MCF 10A (cell line): ENCODE measurements at regions not wholly inside any gene's neighbourhood (a gene's known extent, or its start where the extent isn't known, plus 50 kb on each side); places are given as distances from the start of the nearest gene placed in this dataset.

Experiments
- BruUV-seq: library from RNA; stranded (reverse); fragments of 400-500 nt; replicated peaks from 2 replicates; lab custom pipeline; 2021; lab: Mats Ljungman, UMichigan
- CTCF ChIA-PET: fragments of 300-600 bp; sonication (Branson Sonifier 250); formaldehyde crosslinking; extraction: SDS; loops from one replicate; lab custom pipeline; 2021; ENCODE audit warnings: antibody characterized with exemption, inconsistent platforms; lab: Yijun Ruan, JAX
- POLR2A ChIA-PET: fragments of 300-600, 350-650 bp; sonication (Branson Sonifier 250); formaldehyde crosslinking; extraction: SDS; loops from one replicate; lab custom pipeline; 2020; ENCODE audit warnings: antibody characterized with exemption, inconsistent platforms; lab: Yijun Ruan, JAX
- DNase-seq: peaks from one replicate; pipeline ENCODE4 v3.0.0-alpha.2; 2018; ENCODE audit not compliant: unreplicated experiment
- H3K27ac Mint-ChIP-seq: one replicate; pipeline ENCODE4 v1.8.0; 2022; ENCODE audit warnings: mild to moderate bottlenecking, low read depth, mixed read lengths; ENCODE audit not compliant: unreplicated experiment
- H3K27me3 Mint-ChIP-seq: one replicate; pipeline ENCODE4 v1.8.0; 2022; ENCODE audit warnings: mixed read lengths; ENCODE audit not compliant: insufficient read depth, unreplicated experiment
- H3K36me3 Mint-ChIP-seq: one replicate; pipeline ENCODE4 v1.8.0; 2022; ENCODE audit warnings: mild to moderate bottlenecking, moderate library complexity, mixed read lengths; ENCODE audit not compliant: insufficient read depth, unreplicated experiment
- H3K4me1 Mint-ChIP-seq: one replicate; pipeline ENCODE4 v1.8.0; 2022; ENCODE audit warnings: mixed read lengths; ENCODE audit not compliant: insufficient read depth, unreplicated experiment
- H3K4me3 Mint-ChIP-seq: one replicate; pipeline ENCODE4 v1.8.0; 2022; ENCODE audit warnings: mild to moderate bottlenecking, moderate library complexity, mixed read lengths; ENCODE audit not compliant: unreplicated experiment
- H3K9me3 Mint-ChIP-seq: one replicate; pipeline ENCODE4 v1.8.0; 2022; ENCODE audit warnings: mixed read lengths; ENCODE audit not compliant: unreplicated experiment
- CTCF ChIP-seq: fragments of 200-600 bp; IDR thresholded peaks from one replicate; pipeline ENCODE4 v1.8.0; 2022; ENCODE audit warnings: antibody characterized with exemption, mild to moderate bottlenecking; ENCODE audit not compliant: unreplicated experiment
- intact Hi-C: fragments of 100-400 bp; cut with micrococcal nuclease; formaldehyde crosslinking; loops from 2 replicates; pipeline ENCODE4 v1.14.1; 2022

GRCh38 chr4:17057035-17057434 is 158.6 kb upstream of the LDB2 start:
- DNase-seq: no peak
- Mint-ChIP-seq H3K4me1 (peaks cover 12% of the 10 kb centered on the region), H3K36me3 (no peaks in the 10 kb centered on the region), H3K4me3 (no peak overlapping the region), H3K9me3 (no peaks in the 10 kb centered on the region), H3K27me3 (no peaks in the 10 kb centered on the region), H3K27ac (no peak overlapping the region)
- TF ChIP-seq CTCF: no peak
- POLR2A ChIA-PET: interaction anchor here (0.7 to 1.1 kb wide), 2 partner anchors 10 to 630 kb away, joined by 3 to 4 read pairs; no protein-coding TSS in a partner anchor
- intact Hi-C loops: no loop called here
- CTCF ChIA-PET: interaction anchor here (0.7 kb wide), 1 partner anchor 113 kb away, joined by 3 read pairs; no protein-coding TSS in a partner anchor
- BruUV-seq: no TSS peak

GRCh38 chr4:17055788-17056187 is 157.3 kb upstream of the LDB2 start:
- Mint-ChIP-seq H3K4me3 (no peak overlapping the region), H3K36me3 (no peaks in the 10 kb centered on the region), H3K27ac (no peak overlapping the region), H3K27me3 (no peaks in the 10 kb centered on the region), H3K4me1 (peaks cover 12% of the 10 kb centered on the region), H3K9me3 (no peaks in the 10 kb centered on the region)
- intact Hi-C loops: no loop called here
- peak; percentile 89 for DNase-seq
- no TSS peak for BruUV-seq
- POLR2A ChIA-PET: interaction anchor here (0.6 to 1.0 kb wide), 2 partner anchors 10 to 326 kb away, joined by 3 to 4 read pairs; no protein-coding TSS in a partner anchor
- CTCF ChIA-PET: interaction anchor here (1.1 kb wide), 1 partner anchor 24 kb away, joined by 3 read pairs; no protein-coding TSS in a partner anchor
- TF ChIP-seq CTCF: no peak

- H3K36me3 Mint-ChIP-seq: no peaks in the 10 kb centered on the region
- no TSS peak for BruUV-seq
- ChIA-PET POLR2A (interaction anchor here (1.1 kb wide), 1 partner anchor 10 kb away, joined by 4 read pairs; no protein-coding TSS in a partner anchor), CTCF (interaction anchor here (0.7 kb wide), 1 partner anchor 123 kb away, joined by 3 read pairs; no protein-coding TSS in a partner anchor)
- intact Hi-C loops: no loop called here
- H3K27ac Mint-ChIP-seq: no peak overlapping the region
- no peak for TF ChIP-seq CTCF
- DNase-seq: no peak
- peaks cover 10% of the 10 kb centered on the region for H3K9me3 Mint-ChIP-seq
- H3K4me1 Mint-ChIP-seq: no peaks in the 10 kb centered on the region
- no peak overlapping the region for H3K4me3 Mint-ChIP-seq
- H3K27me3 Mint-ChIP-seq: no peaks in the 10 kb centered on the region
These were observed 147.4 kb upstream of the LDB2 start for GRCh38 chr4:17045866-17046265.

GRCh38 chr4:17038510-17039176 is 140.2 kb upstream of the LDB2 start:
- POLR2A ChIA-PET: no interaction called here
- TF ChIP-seq CTCF: no peak
- H3K36me3 Mint-ChIP-seq: no peaks in the 10 kb centered on the region
- intact Hi-C loops: no loop called here
- CTCF ChIA-PET: interaction anchor here (0.7 kb wide), 1 partner anchor 9 kb away, joined by 3 read pairs; no protein-coding TSS in a partner anchor
- no peaks in the 10 kb centered on the region for H3K9me3 Mint-ChIP-seq
- BruUV-seq: no TSS peak
- H3K27ac Mint-ChIP-seq: no peak overlapping the region
- H3K4me1 Mint-ChIP-seq: no peaks in the 10 kb centered on the region
- no peak overlapping the region for H3K4me3 Mint-ChIP-seq
- no peak for DNase-seq
- H3K27me3 Mint-ChIP-seq: no peaks in the 10 kb centered on the region
